ENCODE measurements at regions not wholly inside any gene's neighbourhood (a gene's known extent, or its start where the extent isn't known, plus 50 kb on each side); places are given as distances from the start of the nearest gene placed in this dataset.

GRCh38 chr2:51483720-51484119 lies 451.8 kb upstream of the NRXN1 start:
- Histone ChIP-seq H3K4me2 (ENCODE audit: low read length) (no peak overlapping the region), H3K79me2 (ENCODE audit: control insufficient read depth, low read length) (no peaks in the 10 kb centered on the region), H3K27me3 (ENCODE audit: control insufficient read depth, low read length) (no peaks in the 10 kb centered on the region), H3K9me3 (ENCODE audit: control insufficient read depth, insufficient read depth, low read length) (no peaks in the 10 kb centered on the region), H3K9me2 (replicated peaks; ENCODE audit: control insufficient read depth, low read length) (no peaks in the 10 kb centered on the region), H3K27ac (ENCODE audit: low read depth, low read length) (no peak overlapping the region), H3K4me1 (ENCODE audit: control insufficient read depth, low read length) (no peaks in the 10 kb centered on the region), H3F3A (ENCODE audit: control insufficient read depth, insufficient read depth) (no peaks in the 10 kb centered on the region), H3K36me3 (ENCODE audit: control insufficient read depth, low read length) (no peaks in the 10 kb centered on the region), H4K20me1 (ENCODE audit: control insufficient read depth, insufficient read depth, low read depth, low read length) (no peaks in the 10 kb centered on the region), H3K4me3 (ENCODE audit: low read length) (no peak overlapping the region)
- no peak for TF ChIP-seq EZH2phosphoT487 (IDR thresholded peaks at IDR 0.05; ENCODE audit: borderline replicate concordance, low read length)
- no peak for TF ChIP-seq CTCF (IDR thresholded peaks at IDR 0.05; ENCODE audit: low read depth, low read length, poor library complexity, severe bottlenecking)

GRCh38 chr2:51472783-51473182 lies 440.9 kb upstream of the NRXN1 start:
- Histone ChIP-seq H3K36me3 (ENCODE audit: control insufficient read depth, low read length) (no peaks in the 10 kb centered on the region), H3K79me2 (ENCODE audit: control insufficient read depth, low read length) (no peaks in the 10 kb centered on the region), H3F3A (ENCODE audit: control insufficient read depth, insufficient read depth) (no peaks in the 10 kb centered on the region), H3K9me2 (replicated peaks; ENCODE audit: control insufficient read depth, low read length) (no peaks in the 10 kb centered on the region), H3K27ac (ENCODE audit: low read depth, low read length) (no peak overlapping the region), H3K4me3 (ENCODE audit: low read length) (no peak overlapping the region), H4K20me1 (ENCODE audit: control insufficient read depth, insufficient read depth, low read depth, low read length) (no peaks in the 10 kb centered on the region), H3K4me2 (ENCODE audit: low read length) (no peak overlapping the region), H3K27me3 (ENCODE audit: control insufficient read depth, low read length) (no peaks in the 10 kb centered on the region), H3K4me1 (ENCODE audit: control insufficient read depth, low read length) (no peaks in the 10 kb centered on the region), H3K9me3 (ENCODE audit: control insufficient read depth, insufficient read depth, low read length) (no peaks in the 10 kb centered on the region)
- TF ChIP-seq EZH2phosphoT487 (IDR thresholded peaks at IDR 0.05; ENCODE audit: borderline replicate concordance, low read length): no peak
- no peak for TF ChIP-seq CTCF (IDR thresholded peaks at IDR 0.05; ENCODE audit: low read depth, low read length, poor library complexity, severe bottlenecking)

GRCh38 chr2:51472300-51472699 lies 440.4 kb upstream of the NRXN1 start:
- no peak overlapping the region for H3K4me2 ChIP-seq (ENCODE audit: low read length)
- no peaks in the 10 kb centered on the region for H4K20me1 ChIP-seq (ENCODE audit: control insufficient read depth, insufficient read depth, low read depth, low read length)
- H3K27ac ChIP-seq (ENCODE audit: low read depth, low read length): no peak overlapping the region
- no peaks in the 10 kb centered on the region for H3K9me3 ChIP-seq (ENCODE audit: control insufficient read depth, insufficient read depth, low read length)
- no peaks in the 10 kb centered on the region for H3K4me1 ChIP-seq (ENCODE audit: control insufficient read depth, low read length)
- no peaks in the 10 kb centered on the region for H3K36me3 ChIP-seq (ENCODE audit: control insufficient read depth, low read length)
- H3K79me2 ChIP-seq (ENCODE audit: control insufficient read depth, low read length): no peaks in the 10 kb centered on the region
- TF ChIP-seq EZH2phosphoT487 (IDR thresholded peaks at IDR 0.05; ENCODE audit: borderline replicate concordance, low read length): no peak
- H3K9me2 ChIP-seq (replicated peaks; ENCODE audit: control insufficient read depth, low read length): no peaks in the 10 kb centered on the region
- H3K27me3 ChIP-seq (ENCODE audit: control insufficient read depth, low read length): no peaks in the 10 kb centered on the region
- no peaks in the 10 kb centered on the region for H3F3A ChIP-seq (ENCODE audit: control insufficient read depth, insufficient read depth)
- H3K4me3 ChIP-seq (ENCODE audit: low read length): no peak overlapping the region

- Histone ChIP-seq H4K20me1 (ENCODE audit: control insufficient read depth, insufficient read depth, low read depth, low read length) (no peaks in the 10 kb centered on the region), H3K4me2 (ENCODE audit: low read length) (no peak overlapping the region), H3K79me2 (ENCODE audit: control insufficient read depth, low read length) (no peaks in the 10 kb centered on the region), H3K36me3 (ENCODE audit: control insufficient read depth, low read length) (no peaks in the 10 kb centered on the region), H3K4me1 (ENCODE audit: control insufficient read depth, low read length) (no peaks in the 10 kb centered on the region), H3K27ac (ENCODE audit: low read depth, low read length) (no peak overlapping the region), H3K4me3 (ENCODE audit: low read length) (no peak overlapping the region), H3K9me3 (ENCODE audit: control insufficient read depth, insufficient read depth, low read length) (no peaks in the 10 kb centered on the region), H3K27me3 (ENCODE audit: control insufficient read depth, low read length) (no peaks in the 10 kb centered on the region), H3F3A (ENCODE audit: control insufficient read depth, insufficient read depth) (no peaks in the 10 kb centered on the region), H3K9me2 (replicated peaks; ENCODE audit: control insufficient read depth, low read length) (no peaks in the 10 kb centered on the region)
- TF ChIP-seq CTCF (IDR thresholded peaks at IDR 0.05; ENCODE audit: low read depth, low read length, poor library complexity, severe bottlenecking): no peak
- no peak for TF ChIP-seq EZH2phosphoT487 (IDR thresholded peaks at IDR 0.05; ENCODE audit: borderline replicate concordance, low read length)
Measured at GRCh38 chr2:51469102-51469501, 437.2 kb upstream of the NRXN1 start.

Data from DOHH2 (cell line).